PFSK-1 (cell line): ENCODE measurements at regions not wholly inside any gene's neighbourhood (a gene's known extent, or its start where the extent isn't known, plus 50 kb on each side); places are given as distances from the start of the nearest gene placed in this dataset.

Experiments used
- SIN3A ChIP-seq: IDR thresholded peaks from 2 replicates; pipeline ENCODE4 v1.6.1; 2012; ENCODE audit warnings: mild to moderate bottlenecking, low read length, moderate library complexity, borderline replicate concordance; ENCODE audit not compliant: insufficient read depth
- TAF1 ChIP-seq: IDR thresholded peaks from 2 replicates; pipeline ENCODE4 v1.6.1; 2012; ENCODE audit warnings: low read length, control low read depth, borderline replicate concordance; ENCODE audit not compliant: insufficient read depth
- TF ChIP-seq, protein P1 (sequence below), 2 experiments: IDR thresholded peaks; 2 replicates each; pipeline versions ENCODE4 v1.6.1 to v1.8.0; 2011 to 2012; ENCODE audit warnings: low read depth in 2 of 2, low read length in 2 of 2, control low read depth in 1 of 2, inconsistent platforms in 1 of 2, mild to moderate bottlenecking in 1 of 2, moderate library complexity in 1 of 2; ENCODE audit not compliant: insufficient read depth in 1 of 2

- TF ChIP-seq SIN3A (no peak), TAF1 (no peak)
- TF ChIP-seq, protein P1, sequence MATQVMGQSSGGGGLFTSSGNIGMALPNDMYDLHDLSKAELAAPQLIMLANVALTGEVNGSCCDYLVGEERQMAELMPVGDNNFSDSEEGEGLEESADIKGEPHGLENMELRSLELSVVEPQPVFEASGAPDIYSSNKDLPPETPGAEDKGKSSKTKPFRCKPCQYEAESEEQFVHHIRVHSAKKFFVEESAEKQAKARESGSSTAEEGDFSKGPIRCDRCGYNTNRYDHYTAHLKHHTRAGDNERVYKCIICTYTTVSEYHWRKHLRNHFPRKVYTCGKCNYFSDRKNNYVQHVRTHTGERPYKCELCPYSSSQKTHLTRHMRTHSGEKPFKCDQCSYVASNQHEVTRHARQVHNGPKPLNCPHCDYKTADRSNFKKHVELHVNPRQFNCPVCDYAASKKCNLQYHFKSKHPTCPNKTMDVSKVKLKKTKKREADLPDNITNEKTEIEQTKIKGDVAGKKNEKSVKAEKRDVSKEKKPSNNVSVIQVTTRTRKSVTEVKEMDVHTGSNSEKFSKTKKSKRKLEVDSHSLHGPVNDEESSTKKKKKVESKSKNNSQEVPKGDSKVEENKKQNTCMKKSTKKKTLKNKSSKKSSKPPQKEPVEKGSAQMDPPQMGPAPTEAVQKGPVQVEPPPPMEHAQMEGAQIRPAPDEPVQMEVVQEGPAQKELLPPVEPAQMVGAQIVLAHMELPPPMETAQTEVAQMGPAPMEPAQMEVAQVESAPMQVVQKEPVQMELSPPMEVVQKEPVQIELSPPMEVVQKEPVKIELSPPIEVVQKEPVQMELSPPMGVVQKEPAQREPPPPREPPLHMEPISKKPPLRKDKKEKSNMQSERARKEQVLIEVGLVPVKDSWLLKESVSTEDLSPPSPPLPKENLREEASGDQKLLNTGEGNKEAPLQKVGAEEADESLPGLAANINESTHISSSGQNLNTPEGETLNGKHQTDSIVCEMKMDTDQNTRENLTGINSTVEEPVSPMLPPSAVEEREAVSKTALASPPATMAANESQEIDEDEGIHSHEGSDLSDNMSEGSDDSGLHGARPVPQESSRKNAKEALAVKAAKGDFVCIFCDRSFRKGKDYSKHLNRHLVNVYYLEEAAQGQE (IDR thresholded peaks at IDR 0.05; ENCODE audit: insufficient read depth in 1 of 2, low read depth in 2 of 2, low read length in 2 of 2) = no peak
These were observed 63.0 kb upstream of the ATP5PO start for GRCh38 chr21:33978585-33978984.
